ENCODE measurements at regions not wholly inside any gene's neighbourhood (a gene's known extent, or its start where the extent isn't known, plus 50 kb on each side); places are given as distances from the start of the nearest gene placed in this dataset.

DNA sequence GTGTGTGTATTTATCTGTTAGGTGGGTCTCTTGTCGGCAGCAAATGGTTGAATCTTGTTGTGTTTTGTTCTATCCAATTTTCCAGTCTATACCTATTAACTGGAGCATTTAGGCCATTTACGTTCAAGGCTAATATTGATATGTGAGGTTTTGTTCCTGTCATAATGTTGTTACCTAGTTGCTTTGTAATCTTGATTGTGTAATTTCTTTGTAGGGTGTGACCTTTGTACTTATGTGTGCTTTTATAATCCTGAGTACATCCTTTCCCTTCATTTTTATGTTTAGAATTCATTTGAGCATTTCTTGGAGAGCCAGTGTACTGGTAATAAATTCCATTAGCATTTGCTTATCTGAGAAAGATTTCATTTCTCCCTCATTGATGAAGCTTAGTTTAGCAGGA lies 83.0 kb upstream of the MIR17HG start:
- Mint-ChIP-seq H3K9me3 (peaks cover 0 to 8% of the 10 kb centered on the region in 2 donors), H3K27me3 (ENCODE audit: low read depth in 2 of 2) (no peaks in the 10 kb centered on the region), H3K4me3 (no peak overlapping the region), H3K4me1 (no peaks in the 10 kb centered on the region), H3K27ac (no peak overlapping the region), H3K36me3 (no peaks in the 10 kb centered on the region)
- Histone ChIP-seq H3K4me1 (ENCODE audit: control insufficient read depth, insufficient read depth, low read length) (no peaks in the 10 kb centered on the region), H3K9me3 (ENCODE audit: control insufficient read depth, insufficient read depth, low read length) (no peaks in the 10 kb centered on the region), H3K36me3 (ENCODE audit: control insufficient read depth, insufficient read depth, low read length) (no peaks in the 10 kb centered on the region), H3K27me3 (ENCODE audit: control insufficient read depth, insufficient read depth, low read length) (no peaks in the 10 kb centered on the region), H3K4me3 (ENCODE audit: low read length) (no peak overlapping the region), H3K27ac (ENCODE audit: low read length) (no peak overlapping the region)
- no peak for DNase-seq
- TF ChIP-seq, protein P1, sequence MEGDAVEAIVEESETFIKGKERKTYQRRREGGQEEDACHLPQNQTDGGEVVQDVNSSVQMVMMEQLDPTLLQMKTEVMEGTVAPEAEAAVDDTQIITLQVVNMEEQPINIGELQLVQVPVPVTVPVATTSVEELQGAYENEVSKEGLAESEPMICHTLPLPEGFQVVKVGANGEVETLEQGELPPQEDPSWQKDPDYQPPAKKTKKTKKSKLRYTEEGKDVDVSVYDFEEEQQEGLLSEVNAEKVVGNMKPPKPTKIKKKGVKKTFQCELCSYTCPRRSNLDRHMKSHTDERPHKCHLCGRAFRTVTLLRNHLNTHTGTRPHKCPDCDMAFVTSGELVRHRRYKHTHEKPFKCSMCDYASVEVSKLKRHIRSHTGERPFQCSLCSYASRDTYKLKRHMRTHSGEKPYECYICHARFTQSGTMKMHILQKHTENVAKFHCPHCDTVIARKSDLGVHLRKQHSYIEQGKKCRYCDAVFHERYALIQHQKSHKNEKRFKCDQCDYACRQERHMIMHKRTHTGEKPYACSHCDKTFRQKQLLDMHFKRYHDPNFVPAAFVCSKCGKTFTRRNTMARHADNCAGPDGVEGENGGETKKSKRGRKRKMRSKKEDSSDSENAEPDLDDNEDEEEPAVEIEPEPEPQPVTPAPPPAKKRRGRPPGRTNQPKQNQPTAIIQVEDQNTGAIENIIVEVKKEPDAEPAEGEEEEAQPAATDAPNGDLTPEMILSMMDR (IDR thresholded peaks at IDR 0.05) = no peak
- ATAC-seq = no peak
- WGBS (ENCODE audit: insufficient coverage) = 100% methylated on average over 1 of the region's 2 CpGs
- intact Hi-C loops (cut with micrococcal nuclease) = no loop called here

DNA sequence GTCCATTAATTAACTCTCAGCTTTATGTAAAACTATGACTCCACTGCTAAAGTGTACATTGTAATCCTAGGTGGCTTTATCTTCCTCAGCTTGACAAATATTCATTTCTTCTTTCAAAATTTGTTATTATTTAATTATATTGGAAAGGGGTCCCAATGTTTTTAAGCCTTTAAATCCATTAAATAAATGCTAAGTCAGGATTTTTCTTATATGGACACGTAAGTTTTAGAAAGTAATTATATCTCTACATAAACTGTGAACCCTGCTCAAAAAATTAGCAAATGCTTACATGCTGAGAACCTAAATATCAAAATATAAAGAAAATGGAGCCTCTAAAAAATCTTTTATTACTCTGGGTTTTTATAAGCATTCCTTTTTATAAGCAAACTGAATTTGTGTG lies 78.2 kb upstream of the MIR17HG start:
- no CpG with 5 or more reads among the region's 1 CpG for WGBS (ENCODE audit: insufficient coverage)
- no peak overlapping the region for H3K4me3 Mint-ChIP-seq

DNA sequence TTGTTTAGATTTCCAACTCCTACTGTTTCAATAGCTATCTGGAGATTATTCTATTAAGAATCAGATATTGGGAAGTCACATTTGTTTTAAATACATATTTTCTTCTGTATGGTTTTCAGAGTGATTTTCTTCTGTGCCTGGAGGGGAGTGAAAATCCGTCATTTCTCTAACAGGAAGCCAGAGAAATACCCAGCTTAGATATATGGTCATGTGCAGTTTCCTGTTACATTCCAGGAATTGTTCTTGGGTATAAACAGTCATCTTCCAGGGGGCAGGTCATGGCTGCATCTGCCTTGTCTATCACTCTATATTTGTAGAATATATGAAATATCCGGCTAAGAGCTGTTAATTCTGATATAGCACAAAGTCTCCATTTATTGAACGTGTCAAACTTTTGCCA lies 77.5 kb upstream of the MIR17HG start:
- Histone ChIP-seq H3K27ac (ENCODE audit: low read length) (no peak overlapping the region), H3K9me3 (ENCODE audit: control insufficient read depth, insufficient read depth, low read length) (no peaks in the 10 kb centered on the region), H3K4me3 (ENCODE audit: low read length) (no peak overlapping the region), H3K36me3 (ENCODE audit: control insufficient read depth, insufficient read depth, low read length) (no peaks in the 10 kb centered on the region), H3K4me1 (ENCODE audit: control insufficient read depth, insufficient read depth, low read length) (no peaks in the 10 kb centered on the region), H3K27me3 (ENCODE audit: control insufficient read depth, insufficient read depth, low read length) (no peaks in the 10 kb centered on the region)
- WGBS (ENCODE audit: insufficient coverage) = 61% methylated on average over 3 of the region's 3 CpGs
- ATAC-seq (no peak), DNase-seq (no peak)
- TF ChIP-seq, protein P1 (IDR thresholded peaks at IDR 0.05) = no peak
- H3K9me3 Mint-ChIP-seq = no peaks in the 10 kb centered on the region
- H3K4me3 Mint-ChIP-seq = no peak overlapping the region
- intact Hi-C loops (cut with micrococcal nuclease) = no loop called here
- H3K36me3 Mint-ChIP-seq = no peaks in the 10 kb centered on the region
- H3K4me1 Mint-ChIP-seq = no peaks in the 10 kb centered on the region
- no peaks in the 10 kb centered on the region for H3K27me3 Mint-ChIP-seq (ENCODE audit: low read depth in 2 of 2)
- no peak overlapping the region for H3K27ac Mint-ChIP-seq

More for the DNA sequence above, 78.2 kb upstream of the MIR17HG start:
- Histone ChIP-seq H3K27me3 (ENCODE audit: control insufficient read depth, insufficient read depth, low read length) (no peaks in the 10 kb centered on the region), H3K4me1 (ENCODE audit: control insufficient read depth, insufficient read depth, low read length) (no peaks in the 10 kb centered on the region), H3K9me3 (ENCODE audit: control insufficient read depth, insufficient read depth, low read length) (no peaks in the 10 kb centered on the region), H3K4me3 (ENCODE audit: low read length) (no peak overlapping the region), H3K36me3 (ENCODE audit: control insufficient read depth, insufficient read depth, low read length) (no peaks in the 10 kb centered on the region), H3K27ac (ENCODE audit: low read length) (no peak overlapping the region)
- TF ChIP-seq, protein P1 (IDR thresholded peaks at IDR 0.05) = no peak
- Mint-ChIP-seq H3K27ac (no peak overlapping the region), H3K27me3 (ENCODE audit: low read depth in 2 of 2) (no peaks in the 10 kb centered on the region), H3K9me3 (peaks cover 0 to 4% of the 10 kb centered on the region in 2 donors), H3K4me1 (no peaks in the 10 kb centered on the region), H3K36me3 (no peaks in the 10 kb centered on the region)
- intact Hi-C loops (cut with micrococcal nuclease) = no loop called here
- no peak for DNase-seq
- no peak for ATAC-seq

DNA sequence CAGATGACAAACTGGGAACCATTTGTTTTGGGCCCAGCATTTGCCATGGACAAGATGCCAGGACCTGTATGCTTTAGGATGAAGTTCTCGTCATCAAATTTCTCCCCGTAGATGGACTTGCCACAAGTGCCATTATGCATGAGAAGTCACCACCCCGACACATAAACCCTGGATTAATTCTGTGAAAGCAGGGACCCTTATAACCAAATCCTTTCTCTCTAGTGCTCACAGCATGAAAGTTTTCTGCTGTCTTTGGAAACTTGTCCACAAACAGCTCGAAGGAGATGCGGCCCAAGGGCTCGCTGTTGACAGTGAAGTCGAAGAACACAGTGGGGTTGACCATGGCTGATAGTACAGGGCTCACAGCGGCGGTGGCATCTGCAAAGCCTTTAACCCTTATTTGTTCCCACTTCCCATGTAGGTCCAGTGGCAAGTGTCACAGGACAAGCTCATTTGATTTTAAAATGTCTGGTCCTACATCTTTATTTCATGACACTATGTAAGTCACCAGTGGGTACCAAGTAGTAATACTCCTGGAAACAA lies 75.2 kb upstream of the MIR17HG start:
- H3K27ac Mint-ChIP-seq = no peak overlapping the region
- ATAC-seq = no peak
- 97% methylated on average over 9 of the region's 9 CpGs for WGBS (ENCODE audit: insufficient coverage)

More for the DNA sequence above, 75.2 kb upstream of the MIR17HG start:
- Mint-ChIP-seq H3K4me1 (no peaks in the 10 kb centered on the region), H3K4me3 (no peak overlapping the region), H3K27me3 (ENCODE audit: low read depth in 2 of 2) (no peaks in the 10 kb centered on the region), H3K9me3 (peaks cover under 1 to 2% of the 10 kb centered on the region in 2 donors), H3K36me3 (no peaks in the 10 kb centered on the region)
- TF ChIP-seq, protein P1 (IDR thresholded peaks at IDR 0.05) = no peak
- Histone ChIP-seq H3K27ac (ENCODE audit: low read length) (no peak overlapping the region), H3K27me3 (ENCODE audit: control insufficient read depth, insufficient read depth, low read length) (no peaks in the 10 kb centered on the region), H3K4me1 (ENCODE audit: control insufficient read depth, insufficient read depth, low read length) (no peaks in the 10 kb centered on the region), H3K36me3 (ENCODE audit: control insufficient read depth, insufficient read depth, low read length) (no peaks in the 10 kb centered on the region), H3K9me3 (ENCODE audit: control insufficient read depth, insufficient read depth, low read length) (no peaks in the 10 kb centered on the region), H3K4me3 (ENCODE audit: low read length) (no peak overlapping the region)
- intact Hi-C loops (cut with micrococcal nuclease) = no loop called here
- no peak for DNase-seq
